HG03378 (cell line): ENCODE measurements at regions not wholly inside any gene's neighbourhood (a gene's known extent, or its start where the extent isn't known, plus 50 kb on each side); places are given as distances from the start of the nearest gene placed in this dataset.

Experiments used
- ATAC-seq: cut with Tn5 transposase; IDR thresholded peaks from one replicate; pipeline ENCODE4 v1.9.1; 2021; ENCODE audit warnings: mild to moderate bottlenecking, moderate library complexity; ENCODE audit not compliant: unreplicated experiment

DNA sequence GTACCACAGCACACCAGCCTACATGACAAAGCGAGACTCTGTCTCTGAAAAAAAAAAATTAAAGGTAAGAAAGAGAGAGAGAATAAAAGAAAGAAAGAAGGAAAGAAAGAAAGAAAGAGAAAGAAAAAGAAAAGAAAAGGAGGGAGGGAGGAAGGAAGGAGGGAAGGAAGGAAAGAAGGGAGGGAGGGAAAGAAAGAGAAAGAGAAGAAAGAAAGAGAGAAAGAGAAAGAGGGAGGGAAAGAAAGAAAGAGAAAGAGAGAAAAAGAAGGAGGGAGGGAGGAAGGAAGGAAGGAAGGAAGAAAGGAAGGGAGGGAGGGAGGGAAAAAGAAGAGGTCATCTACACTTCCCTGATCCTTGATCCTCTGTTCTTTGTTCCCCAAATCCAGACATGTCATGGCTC lies 104.8 kb upstream of the GJB5 start:
- ATAC-seq, result no peak

DNA sequence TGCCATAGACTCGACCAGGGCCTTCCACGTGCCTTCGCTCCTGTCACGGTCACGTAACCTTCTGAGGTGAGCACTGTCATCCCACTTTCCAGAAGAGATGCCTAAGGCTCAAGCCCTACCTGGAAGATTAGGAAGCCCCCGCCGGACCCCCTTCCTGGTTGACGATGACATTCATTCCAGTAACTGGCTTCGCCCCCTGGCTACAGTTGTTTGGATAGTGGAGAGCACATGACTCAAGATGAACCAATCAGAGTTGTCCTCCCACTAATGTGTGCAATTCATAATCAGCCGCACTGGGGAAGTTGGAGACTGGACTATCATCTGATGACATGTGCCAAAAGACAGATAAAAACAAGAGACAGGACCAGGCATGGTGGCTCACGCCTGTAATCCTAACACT lies 104.0 kb upstream of the GJB5 start:
- ATAC-seq, result no peak

- no peak for ATAC-seq
Measured at GRCh38 chr1:34653110-34653509, 101.7 kb upstream of the GJB5 start.

- ATAC-seq, result no peak
Measured at GRCh38 chr1:34655206-34655874, 99.5 kb upstream of the GJB5 start.

GRCh38 chr1:34655875-34656240 lies 99.0 kb upstream of the GJB5 start:
- ATAC-seq, result no peak

GRCh38 chr1:34656299-34656698 lies 98.5 kb upstream of the GJB5 start:
- ATAC-seq, result no peak

- ATAC-seq, result no peak
Measured at GRCh38 chr1:34656731-34657130, 98.1 kb upstream of the GJB5 start.

- ATAC-seq, result no peak
Measured at GRCh38 chr1:34657266-34657665, 97.6 kb upstream of the GJB5 start.

- ATAC-seq, result no peak
Measured at GRCh38 chr1:34657849-34658248, 97.0 kb upstream of the GJB5 start.

- no peak for ATAC-seq
Measured at GRCh38 chr1:34663031-34663430, 91.8 kb upstream of the GJB5 start.

DNA sequence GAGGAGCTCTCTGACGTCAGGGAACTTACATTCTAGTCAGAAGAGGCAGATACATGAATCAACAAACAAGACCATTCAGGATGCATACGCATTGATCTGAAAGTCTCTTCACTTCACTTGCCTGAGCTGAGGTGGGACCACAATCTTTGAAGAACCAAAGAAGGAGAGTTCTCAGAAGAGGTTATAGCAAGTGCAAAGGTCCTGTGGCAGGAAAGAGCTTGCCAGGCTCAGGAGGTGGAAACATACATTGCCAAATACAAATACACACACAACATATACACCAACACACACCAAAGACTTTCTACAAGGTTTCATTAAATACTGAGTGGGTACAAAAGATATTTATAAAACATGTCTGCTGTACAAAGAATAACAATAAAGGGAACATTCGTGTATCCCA lies 86.8 kb upstream of the GJB5 start:
- no peak for ATAC-seq

DNA sequence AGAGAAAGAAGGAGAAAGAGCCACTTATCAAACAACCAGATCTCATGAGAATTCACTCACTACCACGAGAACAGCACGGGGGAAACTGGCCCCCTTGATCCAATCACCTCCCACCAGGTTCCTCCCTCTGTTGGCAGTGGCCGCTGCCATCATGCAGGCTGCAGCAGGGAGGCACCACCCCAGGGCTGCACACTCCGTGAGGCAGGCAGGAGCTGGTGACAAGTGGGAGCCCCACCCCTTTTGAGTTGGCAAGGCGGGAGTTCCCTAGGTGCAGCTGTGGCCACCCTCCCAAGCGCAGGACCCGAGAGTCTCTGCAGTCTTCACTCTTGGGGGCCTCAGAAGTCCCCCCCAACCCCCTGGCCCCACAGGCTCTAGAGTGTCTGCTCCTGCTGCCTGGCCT lies 83.9 kb upstream of the GJB5 start:
- ATAC-seq, result no peak

GRCh38 chr1:34671887-34672286 lies 83.0 kb upstream of the GJB5 start:
- ATAC-seq, result no peak

DNA sequence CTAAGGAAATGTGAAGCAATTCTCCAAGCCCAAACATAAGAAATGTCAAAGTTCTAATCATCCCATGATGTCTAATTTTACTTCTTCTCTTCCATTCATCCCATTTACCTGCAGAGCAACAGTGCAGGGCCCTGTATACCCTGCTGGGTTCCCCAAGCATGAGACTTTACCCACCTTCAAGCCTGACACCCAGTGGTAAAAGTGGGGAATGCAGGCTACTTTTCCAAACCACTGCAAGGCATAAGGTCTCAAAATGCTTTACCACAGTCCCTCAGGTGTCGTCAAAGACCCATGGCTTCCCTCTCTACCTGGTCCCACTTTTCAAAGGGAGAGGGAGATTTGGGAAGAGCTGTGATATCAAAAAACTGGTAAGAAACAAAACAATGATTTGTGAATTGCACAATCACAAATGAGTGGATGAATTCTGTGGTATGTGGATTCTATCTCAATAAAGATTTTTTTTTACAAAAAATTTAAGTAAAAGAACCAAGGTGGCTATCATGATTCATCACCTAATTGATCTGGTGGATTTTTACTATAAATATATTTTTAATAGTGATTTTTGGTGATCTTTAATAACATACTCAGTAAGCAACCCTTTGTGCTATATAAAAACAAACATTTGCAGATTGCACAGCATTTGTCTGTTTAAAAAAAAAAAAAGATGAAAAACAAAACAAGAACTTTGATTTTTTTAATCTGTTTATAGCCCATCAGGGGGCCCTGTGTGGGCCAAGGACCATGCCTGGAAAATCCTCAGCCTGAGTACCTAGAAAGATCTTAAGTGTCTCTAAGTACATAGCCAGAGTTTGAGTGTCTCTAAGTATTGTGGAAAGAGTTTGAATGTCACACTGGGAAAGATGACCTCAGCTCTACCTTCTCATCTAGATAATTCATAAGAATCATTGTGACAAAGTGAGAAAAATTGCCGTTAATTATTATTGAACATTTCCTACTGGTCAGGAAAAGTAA lies 73.1 kb upstream of the GJB5 start:
- ATAC-seq, result no peak

DNA sequence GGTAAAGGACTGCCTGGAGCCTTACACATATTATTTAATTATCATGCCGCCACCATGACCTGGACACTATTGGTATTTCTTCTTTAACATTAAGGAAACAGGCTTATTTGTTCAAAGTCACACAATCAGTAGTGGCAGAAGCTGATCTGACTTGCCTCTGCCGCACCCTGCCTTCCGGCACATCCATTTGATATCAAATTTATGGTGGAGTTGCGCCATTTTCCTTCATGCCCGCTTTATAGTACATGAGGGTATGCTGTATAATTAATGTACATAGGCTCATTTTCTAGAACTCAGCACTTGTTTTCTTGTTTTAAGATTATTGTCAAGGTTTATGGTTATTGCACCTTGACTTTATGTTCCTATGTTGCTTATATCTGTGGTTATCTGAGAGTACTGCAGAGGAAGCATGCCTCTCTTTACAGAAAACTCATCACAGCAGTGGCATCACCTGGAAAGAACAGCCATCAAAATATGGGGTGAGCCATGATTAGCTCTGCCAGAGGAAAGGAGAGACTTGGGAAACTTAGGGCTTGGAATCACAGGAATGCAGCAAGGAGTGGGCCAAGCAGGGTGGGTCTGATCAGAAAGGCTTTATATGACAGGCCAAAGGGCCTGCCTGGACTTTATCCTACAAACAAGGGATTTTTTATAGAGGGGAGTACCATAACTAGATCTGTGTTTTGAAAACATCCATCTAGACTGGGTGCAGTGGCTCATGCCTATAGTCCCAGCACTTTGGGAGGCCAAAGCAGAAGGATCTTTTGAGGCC lies 72.2 kb upstream of the GJB5 start:
- ATAC-seq, result no peak

DNA sequence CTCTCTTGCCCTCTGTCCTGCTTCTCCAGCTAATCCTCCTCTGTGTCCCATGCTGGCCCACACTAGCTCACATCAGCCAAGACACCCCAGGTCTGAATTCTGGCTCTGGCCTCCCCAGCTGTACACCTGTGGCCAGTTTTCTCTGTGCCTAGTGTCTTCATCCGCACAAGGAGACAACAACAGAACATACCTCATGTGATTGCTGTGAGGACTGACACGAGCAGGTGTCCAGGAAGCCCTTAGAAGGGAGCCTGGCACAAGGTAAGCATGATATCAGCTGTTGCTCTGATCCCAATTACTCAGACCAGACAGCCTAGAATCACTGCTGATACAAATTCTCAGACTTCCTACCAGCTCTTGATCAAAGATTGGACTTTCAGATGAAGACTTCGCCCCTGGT lies 71.2 kb upstream of the GJB5 start:
- ATAC-seq, result no peak

GRCh38 chr1:34684266-34684665 lies 70.6 kb upstream of the GJB5 start:
- no peak for ATAC-seq

- ATAC-seq, result no peak
Measured at GRCh38 chr1:34685225-34685624, 69.6 kb upstream of the GJB5 start.

- no peak for ATAC-seq
Measured at GRCh38 chr1:34686531-34686930, 68.3 kb upstream of the GJB5 start.

GRCh38 chr1:34688006-34688741 lies 66.7 kb upstream of the GJB5 start:
- no peak for ATAC-seq

GRCh38 chr1:34690269-34690668 lies 64.6 kb upstream of the GJB5 start:
- no peak for ATAC-seq
